GM12878 (cell line): ENCODE measurements at regions not wholly inside any gene's neighbourhood (a gene's known extent, or its start where the extent isn't known, plus 50 kb on each side); places are given as distances from the start of the nearest gene placed in this dataset.

ENCODE experiments used
- ATAC-seq: fragments of 200-7000 bp; cut with Tn5 transposase; 3 replicates; pipeline ENCODE4 v1.9.1; 2020; ENCODE audit warnings: mild to moderate bottlenecking, moderate library complexity
- BruUV-seq: library from RNA; stranded (reverse); fragments of 400-500 nt; replicated peaks from 2 replicates; lab custom pipeline; 2021; lab: Mats Ljungman, UMichigan
- CTCF ChIA-PET: fragments of 300-600 bp; sonication (Branson Sonifier 250); formaldehyde crosslinking; extraction: SDS; loops from one replicate; lab custom pipeline; 2021; ENCODE audit warnings: inconsistent platforms; lab: Yijun Ruan, JAX
- POLR2A ChIA-PET: fragments of 350-600 bp; formaldehyde crosslinking; extraction: SDS; loops from one replicate; lab custom pipeline; 2021; ENCODE audit warnings: inconsistent platforms; lab: Charles Lee
- RAD21 ChIA-PET: fragments of 300-600 bp; sonication (Branson Sonifier 250); formaldehyde crosslinking; loops from one replicate; lab custom pipeline; 2023; ENCODE audit warnings: antibody characterized with exemption; ENCODE audit not compliant: unreplicated experiment; lab: Charles Lee
- SMC1A ChIA-PET: fragments of 300-600 bp; sonication (Branson Sonifier 250); formaldehyde crosslinking; loops from one replicate; lab custom pipeline; 2023; ENCODE audit not compliant: unreplicated experiment, uncharacterized antibody; lab: Charles Lee
- DNase-seq: peaks from one replicate; pipeline ENCODE4 v3.0.0-alpha.2; 2011; ENCODE audit warnings: low read depth, low spot score
- FAIRE-seq: peaks from 3 replicates; lab custom pipeline; 2011; peaks lifted over from hg19 to GRCh38; lab: Jason Lieb, UNC
- H2AFZ ChIP-seq: 2 replicates; pipeline ENCODE4 v1.6.0; 2011; ENCODE audit warnings: low read depth, low read length, control low read depth; ENCODE audit not compliant: control insufficient read depth
- H3K27ac ChIP-seq: 2 replicates; pipeline ENCODE4 v1.5.1; 2011; ENCODE audit warnings: control low read depth; ENCODE audit not compliant: control insufficient read depth, insufficient read depth
- H3K27me3 ChIP-seq, 2 experiments: replicated peaks in 1 of 2; 2 replicates each; pipeline versions ENCODE4 v1.6.0 to v1.6.1; 2011; ENCODE audit warnings: low read length in 1 of 2; ENCODE audit not compliant: control insufficient read depth in 2 of 2, insufficient read depth in 2 of 2
- H3K36me3 ChIP-seq, 2 experiments: 2 replicates each; pipeline ENCODE4 v1.5.1; 2011; ENCODE audit warnings: low read length in 1 of 2; ENCODE audit not compliant: control insufficient read depth in 2 of 2, insufficient read depth in 2 of 2
- H3K4me1 ChIP-seq: 2 replicates; pipeline ENCODE4 v1.6.1; 2011; ENCODE audit warnings: mild to moderate bottlenecking, low read length, moderate library complexity, mixed read lengths; ENCODE audit not compliant: control insufficient read depth, insufficient read depth
- H3K4me2 ChIP-seq: 2 replicates; pipeline ENCODE4 v1.6.0; 2011; ENCODE audit warnings: control low read depth; ENCODE audit not compliant: control insufficient read depth, insufficient read depth
- H3K4me3 ChIP-seq: fragments of 200-600 bp; sonication (generic); 2 replicates; pipeline ENCODE4 v1.5.1; 2016
- H3K79me2 ChIP-seq: 2 replicates; pipeline ENCODE4 v1.6.0; 2011; ENCODE audit warnings: low read length; ENCODE audit not compliant: control insufficient read depth, insufficient read depth
- H3K9ac ChIP-seq: 2 replicates; pipeline ENCODE4 v1.8.0; 2011; ENCODE audit warnings: low read length, control low read depth, mixed read lengths; ENCODE audit not compliant: control insufficient read depth, insufficient read depth
- H3K9me3 ChIP-seq: replicated peaks from 3 replicates; pipeline ENCODE4 v1.5.1; 2011; ENCODE audit warnings: mild to moderate bottlenecking, low read length; ENCODE audit not compliant: control insufficient read depth, insufficient read depth
- H4K20me1 ChIP-seq: 2 replicates; pipeline ENCODE4 v1.6.0; 2011; ENCODE audit not compliant: control insufficient read depth, insufficient read depth
- ATF7 ChIP-seq: fragments of 450-650 bp; IDR thresholded peaks from 2 replicates; pipeline ENCODE4 v1.6.1; 2016; ENCODE audit warnings: low read depth, mild to moderate bottlenecking
- BMI1 ChIP-seq: fragments of 450-650 bp; IDR thresholded peaks from 2 replicates; pipeline ENCODE4 v1.6.1; 2016; ENCODE audit warnings: mild to moderate bottlenecking, moderate library complexity, borderline replicate concordance
- DPF2 ChIP-seq: fragments of 450-650 bp; IDR thresholded peaks from 2 replicates; pipeline ENCODE4 v1.6.1; 2017; ENCODE audit warnings: mild to moderate bottlenecking
- EED ChIP-seq: sonication (generic); IDR thresholded peaks from 2 replicates; pipeline ENCODE4 v1.6.1; 2016; ENCODE audit warnings: antibody characterized with exemption, low read depth
- EP300 ChIP-seq, 2 experiments: fragments of 150-350 bp in 1 of 2; IDR thresholded peaks; 2 replicates each; pipeline ENCODE4 v1.6.1; 2011 to 2012; ENCODE audit warnings: low read depth in 2 of 2, low read length in 2 of 2, borderline replicate concordance in 1 of 2, improper control_type of control experiment in 1 of 2, inconsistent platforms in 1 of 2; ENCODE audit not compliant: control insufficient read depth in 1 of 2
- GABPA ChIP-seq: IDR thresholded peaks from 2 replicates; pipeline ENCODE4 v1.6.1; 2014; ENCODE audit warnings: antibody characterized with exemption, low read depth, mild to moderate bottlenecking, inconsistent platforms
- JUNB ChIP-seq: IDR thresholded peaks from 2 replicates; pipeline ENCODE4 v1.6.1; 2016; ENCODE audit warnings: antibody characterized with exemption, mild to moderate bottlenecking
- JUND ChIP-seq: IDR thresholded peaks from 2 replicates; pipeline ENCODE4 v1.6.1; 2012; ENCODE audit warnings: low read depth, mild to moderate bottlenecking, low read length, improper control_type of control experiment, moderate library complexity
- KAT2A ChIP-seq: conservative IDR thresholded peaks from 2 replicates; pipeline ENCODE4 v1.6.1; 2011; ENCODE audit warnings: low read depth, low read length; ENCODE audit not compliant: control insufficient read depth
- MXI1 ChIP-seq: fragments of 150-350 bp; IDR thresholded peaks from 2 replicates; pipeline ENCODE4 v1.6.1; 2011; ENCODE audit warnings: low read depth, mild to moderate bottlenecking, inconsistent platforms, low read length, improper control_type of control experiment
- NFIC ChIP-seq: IDR thresholded peaks from 2 replicates; pipeline ENCODE4 v1.6.1; 2012; ENCODE audit warnings: low read depth, mild to moderate bottlenecking, inconsistent platforms, low read length, moderate library complexity
- NR2C1 ChIP-seq: fragments of 450-650 bp; IDR thresholded peaks from 2 replicates; pipeline ENCODE4 v1.6.1; 2017; ENCODE audit warnings: antibody characterized with exemption, mild to moderate bottlenecking, moderate library complexity
- RELB ChIP-seq: fragments of 450-650 bp; IDR thresholded peaks from 2 replicates; pipeline ENCODE4 v1.6.1; 2017; ENCODE audit warnings: low read depth, mild to moderate bottlenecking, moderate library complexity
- SRF ChIP-seq, 2 experiments: IDR thresholded peaks; 2 replicates each; pipeline ENCODE4 v1.6.1; 2011; ENCODE audit warnings: low read depth in 2 of 2, low read length in 2 of 2, mild to moderate bottlenecking in 1 of 2, moderate library complexity in 1 of 2
- SUZ12 ChIP-seq: fragments of 200-600 bp; sonication (generic); IDR thresholded peaks from one replicate; pipeline ENCODE4 v1.6.1; 2018; ENCODE audit warnings: antibody characterized with exemption, mild to moderate bottlenecking; ENCODE audit not compliant: unreplicated experiment
- TCF12 ChIP-seq: IDR thresholded peaks from 2 replicates; pipeline ENCODE4 v1.6.1; 2011; ENCODE audit warnings: low read depth, mild to moderate bottlenecking, low read length
- TCF7 ChIP-seq: IDR thresholded peaks from 2 replicates; pipeline ENCODE4 v1.6.1; 2014; ENCODE audit warnings: antibody characterized with exemption, borderline replicate concordance
- WGBS: methylation state at CpG from one replicate; pipeline ENCODE4 v1.1.6; 2016; ENCODE audit warnings: low lambda C conversion rate; ENCODE audit not compliant: insufficient replicate concordance, insufficient coverage; ENCODE audit errors: missing lambda C conversion rate; 5-methylcytosine and 5-hydroxymethylcytosine counted together
- in situ Hi-C: fragments of 300-500 bp; cut with MboI; formaldehyde crosslinking; loops from 9 replicates; pipeline ENCODE4 v1.14.3; 2018; ENCODE audit warnings: mixed read lengths
- intact Hi-C: fragments of 100-400 bp; cut with micrococcal nuclease; formaldehyde crosslinking; loops from one replicate; pipeline ENCODE4 v1.14.2; 2022; ENCODE audit not compliant: unreplicated experiment
- TF ChIP-seq, protein P1 (sequence below): fragments of 450-650 bp; formaldehyde crosslinking; IDR thresholded peaks from 2 replicates; pipeline ENCODE4 v1.4.0; 2020; ENCODE audit warnings: mild to moderate bottlenecking, moderate library complexity

DNA sequence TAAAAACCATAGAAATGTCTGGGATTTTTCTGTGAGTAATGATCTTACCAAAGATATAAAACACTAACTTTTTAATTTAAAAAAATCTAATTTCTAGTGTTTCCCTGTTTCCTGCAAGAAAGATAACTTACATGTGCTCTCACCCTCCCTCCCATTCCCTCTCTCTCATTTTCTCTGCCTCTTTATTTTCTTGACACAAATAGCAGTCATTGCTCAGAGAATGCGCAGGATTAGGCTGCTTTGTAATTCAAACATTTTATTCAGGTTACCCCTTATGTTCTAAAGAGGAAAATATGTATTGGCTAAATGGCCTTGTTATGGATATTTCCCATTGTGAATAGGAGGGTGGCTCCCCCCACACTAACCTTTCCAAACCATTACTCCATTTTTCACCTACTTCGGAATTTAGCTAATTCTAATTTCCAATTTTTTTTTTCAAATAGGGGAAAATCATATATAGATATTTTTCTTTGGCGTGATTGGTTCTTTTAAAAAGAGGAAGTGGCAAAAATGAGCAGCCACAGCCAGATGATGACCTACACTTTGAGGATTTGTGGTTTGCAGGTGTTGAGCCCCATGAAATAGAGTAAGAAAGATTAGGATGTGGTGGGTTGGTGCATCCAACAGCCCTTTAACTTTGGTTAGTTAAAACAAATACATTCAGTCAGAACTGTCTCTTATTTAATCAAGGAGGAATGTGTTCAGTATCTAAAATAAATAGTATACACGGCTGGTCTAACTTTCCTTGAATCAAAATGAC, 554.4 kb downstream of the IGSF11 start:
- intact Hi-C loops = no loop called here
- Histone ChIP-seq H3K27me3 (no peaks in the 10 kb centered on the region), H3K4me3 (no peak overlapping the region), H3K36me3 (no peaks in the 10 kb centered on the region), H3K4me2 (no peak overlapping the region), H3K4me1 (peaks cover 7% of the 10 kb centered on the region), H3K27ac (no peak overlapping the region), H3K9ac (no peak overlapping the region), H3K9me3 (no peaks in the 10 kb centered on the region), H2AFZ (no peak overlapping the region), H3K79me2 (no peaks in the 10 kb centered on the region), H4K20me1 (no peaks in the 10 kb centered on the region)
- WGBS = 63% methylated on average over 4 of the region's 4 CpGs
- no peak for DNase-seq
- ChIA-PET RAD21 (interaction anchor here (0.6 kb wide), 2 partner anchors 18 to 1477 kb away, joined by 3 read pairs; no protein-coding TSS in a partner anchor), SMC1A (interaction anchor here (0.9 kb wide), 1 partner anchor 8 kb away, joined by 3 read pairs; no protein-coding TSS in a partner anchor), CTCF (no interaction called here), POLR2A (no interaction called here)
- FAIRE-seq = no peak
- in situ Hi-C loops = no loop called here
- no TSS peak for BruUV-seq
- ATAC-seq = peak; percentile 57
- TF ChIP-seq ATF7 = peak; percentile 77
- TF ChIP-seq JUND = no peak
- TF ChIP-seq KAT2A = no peak
- peak; percentile 40; the same call in 1 of the 2 replicates for TF ChIP-seq RELB
- TF ChIP-seq EP300 (IDR thresholded peaks at IDR 0.05; ENCODE audit: borderline replicate concordance in 1 of 2, control insufficient read depth in 1 of 2, low read depth in 2 of 2, low read length in 2 of 2) = peak; percentile 26 to 68; a peak in 2 of 4 replicates
- no peak for TF ChIP-seq TCF7
- peak; percentile 35; the same call in 1 of the 2 replicates for TF ChIP-seq EED
- TF ChIP-seq, protein P1, sequence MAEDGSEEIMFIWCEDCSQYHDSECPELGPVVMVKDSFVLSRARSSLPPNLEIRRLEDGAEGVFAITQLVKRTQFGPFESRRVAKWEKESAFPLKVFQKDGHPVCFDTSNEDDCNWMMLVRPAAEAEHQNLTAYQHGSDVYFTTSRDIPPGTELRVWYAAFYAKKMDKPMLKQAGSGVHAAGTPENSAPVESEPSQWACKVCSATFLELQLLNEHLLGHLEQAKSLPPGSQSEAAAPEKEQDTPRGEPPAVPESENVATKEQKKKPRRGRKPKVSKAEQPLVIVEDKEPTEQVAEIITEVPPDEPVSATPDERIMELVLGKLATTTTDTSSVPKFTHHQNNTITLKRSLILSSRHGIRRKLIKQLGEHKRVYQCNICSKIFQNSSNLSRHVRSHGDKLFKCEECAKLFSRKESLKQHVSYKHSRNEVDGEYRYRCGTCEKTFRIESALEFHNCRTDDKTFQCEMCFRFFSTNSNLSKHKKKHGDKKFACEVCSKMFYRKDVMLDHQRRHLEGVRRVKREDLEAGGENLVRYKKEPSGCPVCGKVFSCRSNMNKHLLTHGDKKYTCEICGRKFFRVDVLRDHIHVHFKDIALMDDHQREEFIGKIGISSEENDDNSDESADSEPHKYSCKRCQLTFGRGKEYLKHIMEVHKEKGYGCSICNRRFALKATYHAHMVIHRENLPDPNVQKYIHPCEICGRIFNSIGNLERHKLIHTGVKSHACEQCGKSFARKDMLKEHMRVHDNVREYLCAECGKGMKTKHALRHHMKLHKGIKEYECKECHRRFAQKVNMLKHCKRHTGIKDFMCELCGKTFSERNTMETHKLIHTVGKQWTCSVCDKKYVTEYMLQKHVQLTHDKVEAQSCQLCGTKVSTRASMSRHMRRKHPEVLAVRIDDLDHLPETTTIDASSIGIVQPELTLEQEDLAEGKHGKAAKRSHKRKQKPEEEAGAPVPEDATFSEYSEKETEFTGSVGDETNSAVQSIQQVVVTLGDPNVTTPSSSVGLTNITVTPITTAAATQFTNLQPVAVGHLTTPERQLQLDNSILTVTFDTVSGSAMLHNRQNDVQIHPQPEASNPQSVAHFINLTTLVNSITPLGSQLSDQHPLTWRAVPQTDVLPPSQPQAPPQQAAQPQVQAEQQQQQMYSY = no peak
- no peak for TF ChIP-seq MXI1
- TF ChIP-seq DPF2 = peak; percentile 42; the same call in 1 of the 2 replicates
- TF ChIP-seq NR2C1 = no peak
- TF ChIP-seq BMI1 = no peak
- no peak for TF ChIP-seq SUZ12
- peak in 1 of 2 experiments; percentile 71; a peak in 2 of 4 replicates for TF ChIP-seq SRF (IDR thresholded peaks at IDR 0.05; ENCODE audit: low read depth in 2 of 2, low read length in 2 of 2)
- peak; percentile 36; the same call in 1 of the 2 replicates for TF ChIP-seq JUNB
- TF ChIP-seq GABPA = peak; percentile 23; the same call in 1 of the 2 replicates
- TF ChIP-seq NFIC = peak; percentile 76; the same call in 1 of the 2 replicates
- peak; percentile 47; the same call in 1 of the 2 replicates for TF ChIP-seq TCF12
